HG03378 (cell line): ENCODE measurements at regions not wholly inside any gene's neighbourhood (a gene's known extent, or its start where the extent isn't known, plus 50 kb on each side); places are given as distances from the start of the nearest gene placed in this dataset.
"Not testable (repeated sequence)": the region's sequence is repeated elsewhere in the genome, so short reads cannot be mapped to it uniquely, and the experiment has no call there.

ENCODE experiments used
- ATAC-seq: cut with Tn5 transposase; IDR thresholded peaks from one replicate; pipeline ENCODE4 v1.9.1; 2021; ENCODE audit warnings: mild to moderate bottlenecking, moderate library complexity; ENCODE audit not compliant: unreplicated experiment

- ATAC-seq, result no peak
Measured at GRCh38 chr1:69070660-69071373, 496.9 kb upstream of the LRRC7 start.

- no peak for ATAC-seq
Measured at GRCh38 chr1:69073176-69073575, 494.5 kb upstream of the LRRC7 start.

- ATAC-seq, result no peak
Measured at GRCh38 chr1:69076631-69077030, 491.1 kb upstream of the LRRC7 start.

GRCh38 chr1:69077198-69077597, 490.5 kb upstream of the LRRC7 start:
- no peak for ATAC-seq

- ATAC-seq, result no peak
Measured at GRCh38 chr1:69077633-69078032, 490.1 kb upstream of the LRRC7 start.

GRCh38 chr1:69081668-69082067, 486.1 kb upstream of the LRRC7 start:
- ATAC-seq, result no peak

- no peak for ATAC-seq
Measured at GRCh38 chr1:69082312-69082711, 485.4 kb upstream of the LRRC7 start.

- ATAC-seq, result no peak
Measured at GRCh38 chr1:69086148-69086547, 481.6 kb upstream of the LRRC7 start.

- ATAC-seq, result no peak
Measured at GRCh38 chr1:69088571-69088970, 479.2 kb upstream of the LRRC7 start.

GRCh38 chr1:69090170-69090569, 477.6 kb upstream of the LRRC7 start:
- no peak for ATAC-seq

- no peak for ATAC-seq
Measured at GRCh38 chr1:69090752-69091151, 477.0 kb upstream of the LRRC7 start.

GRCh38 chr1:69102058-69102457, 465.7 kb upstream of the LRRC7 start:
- not testable (repeated sequence) for ATAC-seq

- ATAC-seq, result no peak
Measured at GRCh38 chr1:69103213-69103612, 464.5 kb upstream of the LRRC7 start.

GRCh38 chr1:69103705-69104385, 463.9 kb upstream of the LRRC7 start:
- ATAC-seq, result no peak

GRCh38 chr1:69104894-69105293, 462.8 kb upstream of the LRRC7 start:
- ATAC-seq, result no peak

- ATAC-seq, result no peak
Measured at GRCh38 chr1:69109277-69109676, 458.4 kb upstream of the LRRC7 start.

- no peak for ATAC-seq
Measured at GRCh38 chr1:69110851-69111250, 456.9 kb upstream of the LRRC7 start.

GRCh38 chr1:69120126-69120741, 447.5 kb upstream of the LRRC7 start:
- ATAC-seq, result not testable (repeated sequence)

- ATAC-seq, result no peak
Measured at GRCh38 chr1:69120817-69121216, 446.9 kb upstream of the LRRC7 start.

GRCh38 chr1:69121723-69122122, 446.0 kb upstream of the LRRC7 start:
- ATAC-seq, result no peak

GRCh38 chr1:69122373-69122772, 445.3 kb upstream of the LRRC7 start:
- ATAC-seq, result no peak

- no peak for ATAC-seq
Measured at GRCh38 chr1:69123486-69123885, 444.2 kb upstream of the LRRC7 start.
